OCI-LY1 (cell line): ENCODE measurements at regions not wholly inside any gene's neighbourhood (a gene's known extent, or its start where the extent isn't known, plus 50 kb on each side); places are given as distances from the start of the nearest gene placed in this dataset.

Experiments used
- EZH2 ChIP-seq: fragments of 200-600 bp; sonication (generic), shearing (Covaris generic); IDR thresholded peaks from 2 replicates; pipeline ENCODE4 v1.8.0; 2017; ENCODE audit warnings: borderline replicate concordance, mixed run types, mild to moderate bottlenecking, antibody characterized with exemption, low read length, moderate library complexity, mixed read lengths
- TF ChIP-seq, protein P1 (sequence below): fragments of 200-600 bp; sonication (generic), shearing (Covaris generic); IDR thresholded peaks from 2 replicates; pipeline ENCODE4 v1.5.1; 2017; ENCODE audit warnings: mild to moderate bottlenecking, antibody characterized with exemption, low read length, moderate library complexity, mixed read lengths

DNA sequence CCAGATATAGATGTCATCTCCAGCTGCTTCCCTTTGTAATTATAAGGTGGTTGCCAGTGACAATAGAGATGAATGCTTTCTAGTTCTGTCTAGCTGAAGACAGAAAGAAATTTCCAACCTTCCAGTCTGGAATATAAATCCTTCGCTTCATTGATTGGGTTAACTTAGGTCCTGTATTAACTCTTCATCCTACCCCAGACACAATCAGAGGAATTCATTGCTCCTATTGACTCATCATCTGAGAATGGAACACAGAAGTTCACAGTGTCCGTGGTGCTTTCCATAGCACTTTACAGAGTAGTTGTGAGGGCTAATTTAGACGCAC is 241.4 kb downstream of the NFKBIZ start:
- TF ChIP-seq, protein P1, sequence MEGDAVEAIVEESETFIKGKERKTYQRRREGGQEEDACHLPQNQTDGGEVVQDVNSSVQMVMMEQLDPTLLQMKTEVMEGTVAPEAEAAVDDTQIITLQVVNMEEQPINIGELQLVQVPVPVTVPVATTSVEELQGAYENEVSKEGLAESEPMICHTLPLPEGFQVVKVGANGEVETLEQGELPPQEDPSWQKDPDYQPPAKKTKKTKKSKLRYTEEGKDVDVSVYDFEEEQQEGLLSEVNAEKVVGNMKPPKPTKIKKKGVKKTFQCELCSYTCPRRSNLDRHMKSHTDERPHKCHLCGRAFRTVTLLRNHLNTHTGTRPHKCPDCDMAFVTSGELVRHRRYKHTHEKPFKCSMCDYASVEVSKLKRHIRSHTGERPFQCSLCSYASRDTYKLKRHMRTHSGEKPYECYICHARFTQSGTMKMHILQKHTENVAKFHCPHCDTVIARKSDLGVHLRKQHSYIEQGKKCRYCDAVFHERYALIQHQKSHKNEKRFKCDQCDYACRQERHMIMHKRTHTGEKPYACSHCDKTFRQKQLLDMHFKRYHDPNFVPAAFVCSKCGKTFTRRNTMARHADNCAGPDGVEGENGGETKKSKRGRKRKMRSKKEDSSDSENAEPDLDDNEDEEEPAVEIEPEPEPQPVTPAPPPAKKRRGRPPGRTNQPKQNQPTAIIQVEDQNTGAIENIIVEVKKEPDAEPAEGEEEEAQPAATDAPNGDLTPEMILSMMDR = no peak
- no peak for TF ChIP-seq EZH2
